ENCODE measurements at regions not wholly inside any gene's neighbourhood (a gene's known extent, or its start where the extent isn't known, plus 50 kb on each side); places are given as distances from the start of the nearest gene placed in this dataset.
"Not testable (repeated sequence)": the region's sequence is repeated elsewhere in the genome, so short reads cannot be mapped to it uniquely, and the experiment has no call there.

DNA sequence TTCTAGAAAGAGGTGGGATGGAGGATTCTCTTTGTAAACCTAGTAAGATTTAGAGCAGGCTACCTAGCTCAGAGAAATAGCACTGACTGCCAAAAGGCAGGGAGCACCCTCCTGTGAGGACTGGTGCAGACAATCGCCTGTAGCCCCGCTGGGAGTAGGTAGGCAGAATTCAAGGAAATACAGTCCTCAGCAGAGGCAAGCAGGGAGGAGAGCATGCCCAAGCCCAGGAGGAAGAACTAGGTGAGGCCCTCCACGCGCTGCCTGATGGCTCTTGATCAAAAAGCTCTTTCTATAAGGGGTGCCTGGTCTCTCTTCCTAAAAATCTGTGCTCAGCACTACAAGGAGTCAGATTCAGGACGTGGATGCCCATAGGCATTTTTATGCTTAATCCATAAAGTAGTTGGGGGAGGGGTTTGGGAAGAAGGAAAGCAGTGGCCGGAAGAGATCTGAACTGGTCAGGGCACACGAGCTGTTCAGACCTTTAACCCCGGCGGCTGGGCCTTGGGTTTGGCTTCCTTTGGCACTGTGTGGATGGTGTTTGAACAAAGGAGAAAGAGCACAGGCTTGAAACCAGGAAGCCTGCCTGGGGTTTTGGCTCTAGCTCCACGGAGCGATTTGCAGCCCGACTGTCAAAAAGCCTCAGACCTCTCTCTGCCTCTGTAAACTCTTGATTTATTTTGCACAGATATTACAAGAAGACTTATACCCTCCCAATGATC is 320.6 kb downstream of the FOXO1 start:
- no peak for DNase-seq

DNA sequence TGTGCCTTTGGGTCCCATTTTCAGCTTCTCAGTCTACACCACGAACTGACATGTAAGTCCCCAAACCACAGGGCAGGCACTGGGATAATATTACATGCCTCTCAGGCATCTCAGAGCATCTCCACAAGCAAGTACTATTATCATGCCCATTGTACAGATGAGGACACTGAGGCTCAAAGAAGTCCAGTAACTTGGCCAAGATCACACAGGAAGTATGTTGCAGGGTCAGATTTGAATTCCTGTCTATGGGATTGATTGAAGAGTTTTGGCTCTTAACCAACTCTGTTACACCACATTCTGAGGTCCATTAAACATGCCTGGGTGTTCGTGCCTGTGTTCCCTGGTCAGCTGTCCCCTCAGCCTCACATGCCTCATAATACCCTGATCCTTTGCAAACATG is 319.8 kb downstream of the FOXO1 start:
- DNase-seq = no peak

DNA sequence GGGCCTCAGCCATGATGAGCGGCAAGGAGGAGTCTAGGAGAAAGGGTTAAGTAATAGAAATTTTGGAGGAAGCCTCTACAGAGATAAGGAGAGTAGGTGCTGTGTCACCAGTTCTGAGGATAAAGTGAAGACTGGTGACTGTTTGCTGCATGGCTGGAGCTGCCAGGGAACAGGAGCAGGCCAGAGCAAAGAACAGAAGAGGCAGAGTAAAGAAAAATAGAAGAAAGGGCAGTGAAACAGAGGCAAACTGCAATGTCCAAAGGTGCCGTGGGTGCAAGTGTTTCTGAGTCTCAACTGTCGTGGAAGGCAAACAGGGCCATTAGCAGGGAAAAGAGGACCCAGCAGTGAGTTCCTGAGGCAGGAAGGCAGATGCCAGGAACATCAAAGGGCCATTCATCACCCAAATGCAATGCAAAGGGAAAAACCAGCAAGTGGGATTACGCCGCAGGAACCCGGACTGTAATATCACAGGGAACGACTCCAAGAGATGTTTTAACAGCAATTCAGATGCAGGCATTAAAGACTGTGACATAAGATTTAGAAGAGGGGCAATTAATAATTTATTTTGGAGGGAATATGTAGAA is 318.3 kb downstream of the FOXO1 start:
- DNase-seq = no peak

DNA sequence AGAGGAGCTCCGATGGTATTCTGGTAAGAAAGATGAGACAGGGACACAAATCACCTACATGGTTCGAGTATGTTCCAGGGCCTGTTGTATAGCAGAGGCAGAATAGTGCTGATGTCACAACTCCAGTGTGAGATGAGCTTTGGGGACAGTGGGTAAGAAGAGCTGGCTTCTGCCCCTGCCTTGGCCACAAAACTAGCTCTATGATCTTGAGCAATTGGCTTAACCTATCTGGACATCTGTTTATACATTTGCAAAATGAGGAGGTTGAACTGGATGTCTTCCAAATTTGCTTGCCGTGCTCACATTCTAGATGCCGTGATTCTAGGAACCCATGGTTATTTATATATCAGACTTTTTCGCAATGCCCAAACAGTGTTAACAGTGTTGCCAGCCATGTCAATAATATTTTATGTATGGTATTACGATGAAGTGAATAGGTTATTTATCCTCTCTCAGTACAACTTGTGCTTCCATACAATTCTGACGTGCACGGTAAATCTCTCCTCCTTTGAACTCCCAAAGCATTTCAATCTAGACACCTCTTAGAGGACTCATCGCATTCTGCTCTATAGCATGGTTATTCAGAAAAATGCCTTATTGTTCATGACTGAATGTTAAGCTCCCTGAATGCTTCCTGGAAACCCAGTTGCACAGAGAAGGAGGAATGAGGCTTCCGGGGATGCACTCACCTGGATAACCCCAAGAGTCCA is 316.0 kb downstream of the FOXO1 start:
- no peak for DNase-seq

DNA sequence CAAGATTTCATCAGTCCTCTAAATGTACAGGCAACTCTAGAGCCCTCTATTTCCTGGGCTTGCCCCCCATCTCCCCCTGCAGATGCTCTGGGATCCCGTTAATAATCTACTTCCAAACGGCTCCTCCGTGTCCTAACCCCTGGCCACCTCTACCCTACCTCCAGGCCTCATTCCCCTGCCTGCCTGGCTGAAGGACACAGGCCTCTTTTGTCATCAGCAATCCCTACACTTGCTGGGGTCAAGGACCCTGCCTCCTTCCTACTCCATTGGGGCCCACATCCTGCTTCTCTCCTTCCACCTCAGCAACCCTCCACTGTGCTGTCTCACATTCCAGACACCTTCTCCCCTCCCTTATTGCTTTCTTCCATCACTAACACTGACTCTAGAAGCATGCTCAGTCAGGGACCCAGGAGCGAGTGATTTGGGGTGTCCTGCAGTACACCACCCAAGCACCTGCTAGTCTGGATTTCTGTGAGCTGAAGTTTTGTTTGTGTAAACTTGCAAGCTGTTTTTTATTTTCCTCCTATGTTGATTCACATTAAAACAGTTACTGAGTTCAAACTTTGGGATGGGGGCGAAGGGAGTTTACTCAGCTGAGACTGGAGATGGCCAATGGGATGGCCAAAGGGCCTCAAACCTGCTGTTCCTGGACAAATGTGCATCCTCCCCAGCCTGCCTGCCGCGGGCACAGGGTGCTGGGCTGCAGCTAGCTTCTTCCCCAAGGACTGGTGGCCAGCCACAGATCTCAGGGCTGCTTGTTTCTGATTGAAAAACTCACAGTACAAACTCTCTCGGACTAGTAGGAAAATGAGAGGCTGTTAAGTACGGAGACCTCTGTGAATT is 314.7 kb downstream of the FOXO1 start:
- no peak for DNase-seq

DNA sequence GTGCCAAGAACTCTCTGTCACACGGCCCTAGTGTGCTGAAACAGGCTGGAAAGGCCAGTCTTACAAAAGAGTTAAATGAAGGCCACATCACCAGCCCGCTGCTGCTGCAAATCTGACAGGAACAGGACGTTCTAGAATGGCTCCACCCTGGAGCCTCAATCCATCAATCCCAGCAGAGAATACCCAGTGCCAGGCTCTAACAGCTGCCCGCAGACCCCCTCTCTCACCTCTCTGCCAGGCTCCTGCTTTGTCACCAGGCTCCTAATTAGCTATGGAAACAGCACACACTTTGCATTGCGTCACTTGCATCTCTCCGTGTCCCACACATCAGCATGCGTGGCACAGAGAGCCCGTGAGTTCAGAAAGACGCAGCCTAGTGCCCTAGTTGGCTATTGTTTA is 314.1 kb downstream of the FOXO1 start:
- no peak for DNase-seq

DNA sequence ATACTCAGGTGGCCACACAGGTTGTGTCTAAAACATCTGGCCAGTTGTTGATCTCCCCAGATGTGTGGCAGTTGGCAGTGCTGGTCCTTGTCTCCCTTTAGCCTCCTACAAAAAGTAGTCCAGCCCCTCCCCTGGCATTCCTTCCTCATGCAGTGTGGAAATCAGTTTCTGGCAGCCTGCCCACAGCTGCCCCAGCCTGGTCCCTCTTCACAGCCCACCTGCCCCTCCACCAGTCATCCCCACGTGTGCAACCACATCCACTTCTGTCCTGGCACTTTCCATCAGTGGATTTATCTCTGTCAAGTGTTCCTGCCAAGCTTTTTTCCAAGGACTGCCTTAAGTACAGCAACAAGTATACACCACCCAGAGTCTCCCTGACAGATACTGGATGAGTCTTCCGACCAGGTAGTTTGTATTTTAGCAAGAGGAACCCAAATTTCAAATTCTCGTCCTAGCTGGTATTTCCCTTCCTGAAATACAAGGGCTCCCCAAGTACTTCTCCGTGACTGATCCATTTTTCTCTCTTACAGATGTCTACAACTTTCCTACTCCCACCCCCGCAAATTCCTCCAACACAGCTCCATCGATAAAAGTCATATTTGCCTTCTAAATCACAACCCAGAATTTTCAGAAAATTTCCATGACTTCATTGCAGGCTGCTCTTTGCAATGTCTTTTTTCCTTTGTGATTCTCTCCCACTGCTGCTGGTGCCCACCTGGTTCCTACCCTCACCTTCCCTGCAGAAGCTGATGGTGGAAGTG is 313.5 kb downstream of the FOXO1 start:
- no peak for DNase-seq

DNA sequence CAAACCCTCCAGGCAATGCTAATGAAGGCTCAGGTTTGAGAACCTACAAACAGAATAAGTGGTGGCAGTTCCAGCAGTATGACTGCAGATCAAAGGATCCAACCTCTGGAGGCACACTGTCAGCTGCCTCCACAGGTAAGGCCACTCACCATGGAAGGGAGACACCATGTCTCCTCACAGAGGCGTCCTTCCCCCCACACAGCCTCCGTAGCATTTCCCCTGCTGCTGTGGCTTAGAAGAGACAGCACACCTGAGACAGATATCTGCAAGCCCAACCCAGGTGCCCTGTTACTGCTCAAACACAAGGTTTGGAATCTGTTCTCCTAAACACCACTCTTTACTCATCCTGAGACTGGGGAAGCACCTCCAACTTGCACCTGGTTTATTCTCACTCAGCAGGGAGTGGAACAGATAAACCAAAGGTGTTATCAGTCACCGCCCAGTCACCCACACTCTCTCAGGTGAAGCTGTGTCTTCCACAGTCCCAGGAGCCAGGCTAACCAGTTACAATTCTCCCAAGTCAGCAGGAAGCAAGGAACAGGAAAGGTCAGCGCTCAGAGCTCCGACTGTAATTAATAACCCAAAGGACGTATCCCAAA is 311.2 kb downstream of the FOXO1 start:
- DNase-seq = no peak

DNA sequence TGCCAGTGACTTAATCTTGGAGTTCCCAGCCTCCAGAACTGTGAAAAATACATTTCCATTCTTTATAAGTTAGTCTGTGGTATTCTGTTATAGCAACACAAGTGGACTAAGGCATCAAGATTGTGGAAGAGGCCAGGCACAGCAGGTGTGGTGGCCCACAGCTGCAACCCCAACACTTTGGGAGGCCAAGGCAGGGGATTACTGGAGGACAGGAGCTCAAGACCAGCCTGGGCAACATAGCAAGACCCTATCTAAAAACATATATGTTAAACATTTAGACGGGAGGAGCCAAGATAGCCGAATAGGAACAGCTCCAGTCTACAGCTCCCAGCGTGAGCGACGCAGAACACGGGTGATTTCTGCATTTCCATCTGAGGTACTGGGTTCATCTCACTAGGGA is 310.4 kb downstream of the FOXO1 start:
- no peak for DNase-seq

DNA sequence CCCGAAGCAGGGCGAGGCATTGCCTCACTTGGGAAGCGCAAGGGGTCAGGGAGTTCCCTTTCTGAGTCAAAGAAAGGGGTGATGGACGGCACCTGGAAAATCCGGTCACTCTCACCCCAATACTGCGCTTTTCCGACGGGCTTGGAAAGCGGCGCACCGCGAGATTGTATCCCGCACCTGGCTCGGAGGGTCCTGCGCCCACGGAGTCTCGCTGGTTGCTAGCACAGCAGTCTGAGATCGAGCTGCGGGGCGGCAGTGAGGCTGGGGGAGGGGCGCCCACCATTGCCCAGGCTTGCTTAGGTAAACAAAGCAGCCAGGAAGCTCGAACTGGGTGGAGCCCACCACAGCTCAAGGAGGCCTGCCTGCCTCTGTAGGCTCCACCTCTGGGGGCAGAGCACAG is 310.0 kb downstream of the FOXO1 start:
- not testable (repeated sequence) for DNase-seq

DNA sequence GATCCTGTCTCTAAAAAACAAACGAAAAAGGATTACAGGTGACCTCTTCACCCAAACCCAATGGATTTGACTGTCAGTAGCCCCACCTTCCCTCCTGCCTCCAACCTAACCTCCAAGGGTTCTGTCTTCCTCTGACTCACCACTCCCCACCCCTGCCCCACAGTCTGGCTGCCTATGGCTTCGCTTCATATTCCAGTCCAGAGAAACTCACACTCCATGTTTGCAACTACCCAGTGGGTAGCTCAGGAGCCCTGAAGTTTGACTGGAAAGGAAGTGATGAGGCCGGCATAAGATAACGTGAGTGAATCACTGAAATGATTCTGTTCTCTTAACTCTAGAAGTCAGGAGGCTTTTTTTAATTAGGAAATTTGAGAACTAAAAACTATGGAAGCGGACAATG is 303.9 kb downstream of the FOXO1 start:
- DNase-seq = no peak

DNA sequence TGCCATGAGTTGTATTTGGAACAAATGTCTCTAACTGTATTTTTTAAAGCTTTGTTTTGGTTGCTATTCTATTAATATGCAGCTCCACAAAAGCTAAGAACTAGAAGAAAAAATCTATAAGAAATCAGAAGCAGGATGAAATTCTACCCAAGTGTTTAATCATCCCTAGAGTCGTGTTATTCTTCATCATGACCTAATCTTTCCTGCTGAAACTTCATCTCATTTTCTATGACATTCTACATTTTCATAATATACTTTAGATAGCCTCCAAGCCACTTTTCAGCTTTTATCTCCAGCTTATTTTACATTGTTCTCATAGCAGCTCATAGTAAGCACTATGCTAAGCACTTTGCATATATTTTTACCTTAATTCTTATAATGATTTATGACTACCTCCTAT is 302.8 kb downstream of the FOXO1 start:
- DNase-seq = no peak

DNA sequence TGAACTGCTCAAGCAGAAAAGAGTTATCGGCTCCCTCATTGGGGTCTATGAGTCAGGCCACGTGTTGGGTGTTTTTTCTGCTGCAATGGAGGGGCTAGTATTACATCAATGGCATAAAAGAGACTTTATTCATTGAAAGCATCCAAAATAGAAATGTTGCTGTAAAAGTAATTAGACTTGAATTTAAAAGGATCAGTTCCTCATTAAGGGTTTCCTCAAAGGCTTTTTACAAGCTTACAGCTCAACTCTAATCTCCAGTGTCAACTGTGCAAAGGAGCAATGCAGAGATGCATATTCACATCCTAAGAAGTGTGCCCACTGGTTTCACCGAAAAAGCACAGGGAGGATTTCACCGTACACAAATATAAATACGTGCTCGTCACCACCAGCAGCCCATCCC is 300.3 kb downstream of the FOXO1 start:
- no peak for DNase-seq

DNA sequence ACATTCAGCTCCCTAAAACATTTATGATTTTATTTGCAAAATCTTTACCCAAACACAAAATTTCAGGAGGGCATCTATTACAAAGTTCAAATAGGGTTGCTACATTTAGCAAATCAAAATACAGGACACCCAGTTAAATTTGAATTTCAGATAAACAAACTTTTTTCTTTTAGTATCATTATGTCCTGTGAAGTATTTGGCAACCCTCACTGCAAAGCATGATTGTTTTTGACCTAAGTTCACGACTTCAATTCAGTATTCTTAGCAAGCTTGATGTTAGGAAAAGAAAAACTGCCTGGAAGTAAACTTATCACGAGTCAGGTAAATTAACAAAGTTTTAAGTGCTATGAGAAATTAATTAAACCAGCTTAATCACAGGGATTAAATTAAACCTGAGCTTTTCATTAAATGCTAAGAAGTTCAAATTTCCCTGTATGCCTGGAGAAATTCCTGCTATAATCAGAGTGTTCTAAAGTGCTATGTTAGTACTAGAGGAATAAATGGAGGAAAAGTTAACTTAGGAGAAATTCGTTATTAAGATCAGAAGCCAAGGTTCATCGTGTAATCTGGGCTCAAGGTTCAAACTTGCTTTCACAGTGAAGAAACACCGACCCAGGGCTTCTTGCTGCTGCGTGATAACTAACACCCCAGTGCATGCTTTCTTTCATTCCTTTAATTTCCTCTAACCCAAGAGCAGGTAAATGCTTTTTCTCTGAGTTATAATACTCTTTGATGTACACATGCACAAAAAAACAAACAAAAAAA is 298.1 kb downstream of the FOXO1 start:
- DNase-seq = no peak

DNA sequence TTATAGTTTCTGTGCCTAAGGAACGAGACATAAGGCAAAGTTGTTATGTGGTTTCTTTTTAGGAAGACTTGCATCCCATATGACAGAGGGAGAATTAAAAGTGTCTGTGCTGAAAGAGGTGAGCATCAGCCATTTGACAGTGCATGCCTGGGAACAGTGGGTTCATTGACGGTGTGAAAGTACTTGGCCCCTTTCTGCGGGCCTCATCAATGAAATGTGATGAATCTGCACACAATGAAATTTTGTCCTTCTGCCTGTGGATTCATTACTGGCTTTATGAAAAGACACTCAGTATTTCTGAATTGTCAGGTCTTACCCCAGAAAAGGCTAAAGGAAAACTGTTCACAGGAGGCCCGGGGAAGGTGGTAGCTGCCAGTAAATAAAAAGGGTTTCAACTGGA is 295.8 kb downstream of the FOXO1 start:
- no peak for DNase-seq

DNA sequence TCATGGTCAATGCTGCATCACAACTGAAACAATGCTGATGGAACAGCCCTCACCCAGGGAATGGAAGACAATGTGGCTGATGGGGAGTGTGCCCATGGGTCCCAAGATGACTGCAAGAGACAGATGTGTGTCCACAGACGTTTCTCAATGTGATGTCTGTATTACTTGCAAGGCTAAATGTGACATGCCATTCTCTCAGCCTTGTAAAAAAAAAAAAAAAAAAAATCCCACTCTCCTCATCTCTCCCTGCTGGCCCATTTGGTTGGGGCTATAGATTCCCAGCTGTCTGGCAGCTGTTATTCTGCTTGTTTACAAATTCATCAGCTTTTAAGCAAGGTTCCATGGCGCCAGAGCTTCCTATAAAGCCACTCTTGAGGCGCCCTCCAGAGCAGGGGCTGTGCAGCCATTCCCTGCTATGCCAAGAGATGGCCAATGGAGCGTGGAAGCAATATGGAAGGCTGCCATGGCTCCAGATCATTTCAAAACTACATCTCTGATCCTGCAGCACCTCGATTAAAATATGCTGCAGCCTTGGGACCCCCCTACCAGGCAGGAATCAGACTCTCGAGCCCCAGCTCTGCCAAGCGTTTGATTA is 294.8 kb downstream of the FOXO1 start:
- DNase-seq = no peak

DNA sequence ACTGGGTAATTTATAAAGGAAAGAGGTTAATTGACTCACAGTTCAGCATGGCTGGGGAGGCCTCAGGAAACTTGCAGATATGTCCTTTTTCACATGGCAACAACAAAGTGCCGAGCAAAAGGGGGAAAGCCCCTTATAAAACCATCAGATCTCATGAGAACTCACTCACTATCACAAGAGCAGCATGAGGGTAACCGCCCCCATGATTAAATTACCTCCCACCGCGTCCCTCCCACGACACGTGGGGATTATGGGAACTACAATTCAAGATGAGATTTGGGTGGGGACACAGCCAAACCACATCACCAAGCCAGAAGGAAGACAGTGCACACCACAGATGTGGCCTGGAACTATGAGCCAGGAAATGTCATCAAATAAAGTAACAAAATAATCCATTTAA is 292.8 kb downstream of the FOXO1 start:
- DNase-seq = peak; percentile 68

DNA sequence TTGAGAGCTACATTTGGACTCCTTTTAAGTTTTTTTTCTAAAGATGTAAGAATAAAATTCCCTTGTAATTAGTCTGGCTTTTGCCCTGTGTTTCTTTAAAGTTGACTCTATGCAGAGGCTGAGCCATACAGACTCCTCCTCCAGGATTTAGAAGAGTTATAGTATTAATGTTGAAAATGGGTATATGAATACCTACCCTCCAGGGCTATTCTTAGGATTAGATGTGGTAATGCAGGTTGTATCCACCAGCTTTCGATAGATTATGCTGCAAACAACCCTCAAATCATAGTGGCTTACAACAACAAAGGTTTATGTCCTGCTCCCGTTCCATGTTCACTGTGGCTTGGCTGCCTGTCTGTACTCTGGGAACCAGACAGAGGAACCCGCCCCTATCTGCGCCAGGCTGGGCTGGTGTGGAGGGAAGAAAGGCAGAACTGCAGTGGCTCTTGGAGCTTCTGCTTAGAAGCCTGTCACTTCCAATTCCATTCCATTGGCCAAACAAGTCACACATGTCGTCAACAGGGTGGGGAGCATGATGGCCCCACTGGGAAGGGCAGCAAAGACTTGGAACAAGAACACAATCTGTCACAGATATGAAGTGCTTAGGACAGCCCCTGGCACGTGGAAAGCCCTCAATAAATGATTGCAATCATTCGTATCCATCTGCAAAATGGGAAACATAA is 290.8 kb downstream of the FOXO1 start:
- no peak for DNase-seq

DNA sequence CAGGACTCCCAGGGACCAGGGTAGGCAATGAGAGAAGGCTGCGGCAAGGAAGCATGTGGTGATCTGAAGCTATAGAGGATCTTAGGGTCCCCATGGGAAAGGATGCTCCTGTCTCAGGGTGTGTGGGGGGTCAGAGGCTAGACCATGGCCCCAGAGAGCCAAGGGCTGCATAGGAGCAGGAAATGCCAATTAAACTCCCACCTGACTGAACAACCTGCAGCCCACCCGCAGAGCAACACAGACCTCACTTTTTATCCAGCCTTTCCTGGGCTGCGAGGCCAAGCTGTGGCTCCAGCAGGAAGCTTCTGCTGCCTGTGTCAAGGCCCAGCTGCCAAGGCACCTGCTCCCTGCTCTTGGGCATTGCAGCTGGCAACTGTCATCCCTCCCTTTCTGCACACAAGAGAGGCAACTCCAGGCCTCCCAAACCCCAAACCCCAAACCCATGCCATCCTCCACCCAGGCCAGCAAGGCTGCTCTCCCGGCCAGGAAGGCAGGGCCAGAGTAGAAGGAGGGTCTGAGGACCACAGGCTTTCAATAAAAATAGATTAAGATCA is 290.1 kb downstream of the FOXO1 start:
- DNase-seq = no peak

DNA sequence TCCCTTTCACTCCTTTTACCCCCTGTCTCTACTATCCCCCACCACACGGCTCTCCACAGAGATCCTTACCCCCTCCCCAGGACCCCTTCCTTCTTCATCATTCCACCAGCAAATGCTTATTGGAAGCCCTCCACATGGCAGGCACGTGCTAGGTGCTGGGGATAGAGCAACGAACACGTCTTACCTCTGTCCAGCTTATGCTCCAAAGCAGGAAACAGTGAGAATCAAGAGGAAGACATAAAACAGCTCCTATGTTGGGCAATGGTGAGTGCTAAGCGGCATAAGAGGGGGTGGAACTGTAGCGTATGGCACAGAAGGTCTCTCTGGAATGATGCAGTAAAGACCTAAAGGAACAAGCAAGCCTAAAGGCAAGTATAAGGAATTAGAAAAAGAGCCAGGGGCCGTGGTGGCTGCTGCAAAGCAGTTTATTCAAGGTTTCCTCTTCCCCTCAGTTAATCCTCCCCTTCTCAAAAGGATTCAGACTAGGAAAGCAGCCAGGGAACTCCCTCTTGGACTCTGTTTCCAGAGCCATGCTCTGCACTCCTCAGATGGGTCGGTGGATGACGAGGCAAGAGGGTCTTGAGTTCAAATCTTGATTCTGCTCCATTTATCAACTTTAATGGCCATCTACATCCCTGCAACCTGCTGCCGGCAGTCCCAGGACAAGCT is 289.4 kb downstream of the FOXO1 start:
- DNase-seq = no peak

Measured in activated CD4-positive, alpha-beta T cell treated with anti-CD3 and anti-CD28 coated beads for 48 hours (primary cell).